DOHH2 (cell line): ENCODE measurements at regions not wholly inside any gene's neighbourhood (a gene's known extent, or its start where the extent isn't known, plus 50 kb on each side); places are given as distances from the start of the nearest gene placed in this dataset.

ENCODE experiments used
- H3F3A ChIP-seq: fragments of 200-600 bp; sonication (generic), shearing (Covaris generic); 2 replicates; pipeline ENCODE4 v1.6.0; 2016; ENCODE audit warnings: antibody characterized with exemption, mild to moderate bottlenecking; ENCODE audit not compliant: control insufficient read depth, insufficient read depth
- H3K27ac ChIP-seq: fragments of 200-600 bp; sonication (generic); 2 replicates; pipeline ENCODE4 v1.5.1; 2014; ENCODE audit warnings: low read depth, mild to moderate bottlenecking, low read length, moderate library complexity
- H3K27me3 ChIP-seq: fragments of 200-600 bp; sonication (generic); 2 replicates; pipeline ENCODE4 v1.6.1; 2014; ENCODE audit warnings: mild to moderate bottlenecking, low read length, mixed read lengths; ENCODE audit not compliant: control insufficient read depth
- H3K36me3 ChIP-seq: fragments of 200-600 bp; sonication (generic); 2 replicates; pipeline ENCODE4 v1.6.1; 2014; ENCODE audit warnings: mild to moderate bottlenecking, low read length, moderate library complexity, mixed read lengths; ENCODE audit not compliant: control insufficient read depth
- H3K4me1 ChIP-seq: fragments of 200-600 bp; sonication (generic); 2 replicates; pipeline ENCODE4 v1.6.1; 2014; ENCODE audit warnings: mild to moderate bottlenecking, low read length, mixed read lengths; ENCODE audit not compliant: control insufficient read depth
- H3K4me2 ChIP-seq: fragments of 200-600 bp; sonication (generic); 2 replicates; pipeline ENCODE4 v1.6.0; 2014; ENCODE audit warnings: mild to moderate bottlenecking, low read length, moderate library complexity
- H3K4me3 ChIP-seq: fragments of 200-600 bp; sonication (generic); 2 replicates; pipeline ENCODE4 v1.5.1; 2014; ENCODE audit warnings: mild to moderate bottlenecking, low read length, mixed read lengths
- H3K79me2 ChIP-seq: fragments of 200-600 bp; sonication (generic); 2 replicates; pipeline ENCODE4 v1.6.1; 2014; ENCODE audit warnings: mild to moderate bottlenecking, low read length, mixed read lengths; ENCODE audit not compliant: control insufficient read depth
- H3K9me2 ChIP-seq: fragments of 200-600 bp; sonication (generic); replicated peaks from 2 replicates; pipeline ENCODE4 v1.6.1; 2014; ENCODE audit warnings: mild to moderate bottlenecking, low read length, mixed read lengths; ENCODE audit not compliant: control insufficient read depth
- H3K9me3 ChIP-seq: fragments of 200-600 bp; sonication (generic); 2 replicates; pipeline ENCODE4 v1.6.1; 2014; ENCODE audit warnings: antibody characterized with exemption, low read length, mixed read lengths; ENCODE audit not compliant: control insufficient read depth, insufficient read depth
- H4K20me1 ChIP-seq: fragments of 200-600 bp; sonication (generic); 2 replicates; pipeline ENCODE4 v1.6.0; 2014; ENCODE audit warnings: low read depth, mild to moderate bottlenecking, antibody characterized with exemption, low read length, moderate library complexity; ENCODE audit not compliant: control insufficient read depth, insufficient read depth
- EZH2phosphoT487 ChIP-seq: fragments of 200-600 bp; sonication (generic); IDR thresholded peaks from 2 replicates; pipeline ENCODE4 v1.6.1; 2017; ENCODE audit warnings: borderline replicate concordance, mild to moderate bottlenecking, antibody characterized with exemption, low read length, moderate library complexity, mixed read lengths
- TF ChIP-seq, protein P1 (sequence below): fragments of 200-600 bp; sonication (generic); IDR thresholded peaks from one replicate; pipeline ENCODE4 v1.5.1; 2014; ENCODE audit warnings: antibody characterized with exemption, mild to moderate bottlenecking, low read depth, low read length; ENCODE audit not compliant: poor library complexity, severe bottlenecking

DNA sequence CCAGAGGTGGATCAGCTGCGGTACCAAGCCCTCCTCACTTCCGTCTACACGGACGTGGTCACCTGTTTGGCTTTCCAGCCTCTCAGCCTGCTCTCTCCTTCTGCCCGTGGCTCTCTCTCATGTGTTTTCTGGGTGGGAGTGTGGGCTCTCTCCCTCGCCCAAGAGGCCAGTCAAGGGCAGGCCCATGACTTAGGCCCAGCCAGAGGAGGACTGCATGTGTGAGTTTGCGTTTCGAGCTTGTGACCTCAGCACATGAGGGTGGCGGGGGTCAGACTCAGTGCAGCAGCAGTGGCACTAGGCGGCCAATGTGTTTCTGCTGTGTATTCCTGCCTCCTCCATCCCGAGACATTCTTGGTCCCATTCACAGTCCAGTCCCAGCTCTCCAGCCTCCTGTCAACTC is 82.5 kb upstream of the SMIM23 start:
- Histone ChIP-seq H3K4me2 (no peak overlapping the region), H3K9me3 (no peaks in the 10 kb centered on the region), H3F3A (no peaks in the 10 kb centered on the region), H3K27me3 (no peaks in the 10 kb centered on the region), H3K9me2 (no peaks in the 10 kb centered on the region), H3K79me2 (no peaks in the 10 kb centered on the region), H3K27ac (no peak overlapping the region), H3K4me1 (no peaks in the 10 kb centered on the region), H4K20me1 (no peaks in the 10 kb centered on the region), H3K4me3 (no peak overlapping the region), H3K36me3 (no peaks in the 10 kb centered on the region)
- TF ChIP-seq EZH2phosphoT487: no peak
- TF ChIP-seq, protein P1, sequence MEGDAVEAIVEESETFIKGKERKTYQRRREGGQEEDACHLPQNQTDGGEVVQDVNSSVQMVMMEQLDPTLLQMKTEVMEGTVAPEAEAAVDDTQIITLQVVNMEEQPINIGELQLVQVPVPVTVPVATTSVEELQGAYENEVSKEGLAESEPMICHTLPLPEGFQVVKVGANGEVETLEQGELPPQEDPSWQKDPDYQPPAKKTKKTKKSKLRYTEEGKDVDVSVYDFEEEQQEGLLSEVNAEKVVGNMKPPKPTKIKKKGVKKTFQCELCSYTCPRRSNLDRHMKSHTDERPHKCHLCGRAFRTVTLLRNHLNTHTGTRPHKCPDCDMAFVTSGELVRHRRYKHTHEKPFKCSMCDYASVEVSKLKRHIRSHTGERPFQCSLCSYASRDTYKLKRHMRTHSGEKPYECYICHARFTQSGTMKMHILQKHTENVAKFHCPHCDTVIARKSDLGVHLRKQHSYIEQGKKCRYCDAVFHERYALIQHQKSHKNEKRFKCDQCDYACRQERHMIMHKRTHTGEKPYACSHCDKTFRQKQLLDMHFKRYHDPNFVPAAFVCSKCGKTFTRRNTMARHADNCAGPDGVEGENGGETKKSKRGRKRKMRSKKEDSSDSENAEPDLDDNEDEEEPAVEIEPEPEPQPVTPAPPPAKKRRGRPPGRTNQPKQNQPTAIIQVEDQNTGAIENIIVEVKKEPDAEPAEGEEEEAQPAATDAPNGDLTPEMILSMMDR: no peak

DNA sequence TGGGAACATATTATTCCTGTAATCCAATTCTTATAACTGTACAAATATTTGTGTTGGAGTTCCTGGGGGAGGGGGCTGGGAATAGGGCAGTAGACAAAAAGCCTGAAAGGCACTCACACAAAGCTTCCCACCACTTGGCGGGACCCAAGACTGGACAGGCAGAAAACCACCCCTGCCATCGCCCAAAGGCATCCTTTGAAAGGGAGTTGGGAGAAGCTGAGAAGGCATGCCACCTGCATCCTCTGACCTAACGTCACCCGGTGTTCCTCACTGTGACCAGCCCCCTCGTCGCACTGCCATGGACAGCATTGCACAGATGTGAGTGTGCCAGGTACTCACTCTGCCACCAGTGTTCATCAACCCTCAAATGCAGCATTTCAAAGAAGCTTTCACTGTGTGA is 80.6 kb upstream of the SMIM23 start:
- H3K9me2 ChIP-seq: no peaks in the 10 kb centered on the region
- no peak overlapping the region for H3K27ac ChIP-seq
- no peaks in the 10 kb centered on the region for H3K36me3 ChIP-seq
- no peak overlapping the region for H3K4me3 ChIP-seq
- no peaks in the 10 kb centered on the region for H3K27me3 ChIP-seq
- TF ChIP-seq EZH2phosphoT487: no peak
- TF ChIP-seq, protein P1: no peak
- no peaks in the 10 kb centered on the region for H4K20me1 ChIP-seq
- no peaks in the 10 kb centered on the region for H3K9me3 ChIP-seq
- H3K4me1 ChIP-seq: no peaks in the 10 kb centered on the region
- no peaks in the 10 kb centered on the region for H3K79me2 ChIP-seq
- no peaks in the 10 kb centered on the region for H3F3A ChIP-seq
- H3K4me2 ChIP-seq: no peak overlapping the region

DNA sequence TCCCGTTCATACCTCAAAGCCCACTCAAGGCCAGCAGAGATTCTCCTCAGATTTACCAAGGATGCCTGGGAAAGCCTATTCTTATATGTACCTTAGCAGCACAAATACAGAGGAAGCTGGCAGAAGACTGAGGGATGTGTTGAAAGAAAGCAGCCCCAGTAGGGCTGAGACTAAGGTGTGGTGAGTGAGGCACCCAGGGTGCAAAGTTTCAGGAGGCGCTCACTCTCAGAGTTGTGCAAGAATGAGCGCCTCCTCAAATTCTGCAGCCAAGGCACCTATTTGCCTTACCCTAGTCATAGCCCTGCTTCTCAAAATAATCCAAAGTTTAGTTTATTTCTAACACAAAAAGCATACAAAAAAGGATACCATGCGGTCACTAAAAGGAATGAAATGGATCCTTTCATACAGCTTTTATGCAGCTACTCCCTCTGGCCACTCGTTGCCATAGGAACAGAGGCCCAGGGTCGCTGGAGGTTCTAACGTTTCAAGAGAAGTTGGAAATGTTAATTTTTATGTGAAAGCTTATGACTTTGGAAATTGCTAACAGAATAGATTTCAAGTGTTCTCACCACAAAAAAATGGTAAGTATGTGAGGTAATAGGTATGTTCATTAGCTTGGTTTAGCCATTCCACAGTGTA is 79.7 kb upstream of the SMIM23 start:
- Histone ChIP-seq H4K20me1 (no peaks in the 10 kb centered on the region), H3K4me3 (no peak overlapping the region), H3K9me2 (no peaks in the 10 kb centered on the region), H3F3A (no peaks in the 10 kb centered on the region), H3K36me3 (no peaks in the 10 kb centered on the region), H3K9me3 (no peaks in the 10 kb centered on the region), H3K27me3 (no peaks in the 10 kb centered on the region), H3K4me1 (no peaks in the 10 kb centered on the region), H3K4me2 (no peak overlapping the region), H3K27ac (no peak overlapping the region), H3K79me2 (no peaks in the 10 kb centered on the region)
- TF ChIP-seq EZH2phosphoT487: no peak
- TF ChIP-seq, protein P1: no peak
